ENCODE measurements at regions not wholly inside any gene's neighbourhood (a gene's known extent, or its start where the extent isn't known, plus 50 kb on each side); places are given as distances from the start of the nearest gene placed in this dataset.

DNA sequence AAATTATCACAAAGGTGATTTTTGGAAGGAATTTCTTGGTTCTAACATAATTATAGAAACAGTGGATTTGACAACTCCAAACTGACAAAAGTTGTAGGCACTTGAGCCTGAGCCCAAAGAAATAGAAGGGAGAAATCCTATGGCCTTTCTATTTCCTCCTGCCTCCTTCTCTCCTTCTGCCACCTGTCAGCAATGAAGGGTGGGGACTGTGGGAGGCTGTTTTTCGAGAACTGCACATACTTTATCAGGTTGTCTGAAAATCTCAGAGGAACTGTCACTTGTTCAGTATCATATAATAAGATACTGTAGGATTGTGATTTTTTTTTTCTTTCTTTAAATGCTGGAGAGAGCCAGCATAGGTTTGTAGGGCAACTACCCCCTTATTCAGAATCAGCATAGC lies 187.9 kb upstream of the SESN3 start:
- Histone ChIP-seq H3K4me1 (ENCODE audit: control insufficient read depth, insufficient read depth, low read length) (no peaks in the 10 kb centered on the region), H3K27ac (ENCODE audit: low read length) (no peak overlapping the region), H3K9me3 (ENCODE audit: control insufficient read depth, insufficient read depth, low read depth, low read length) (no peaks in the 10 kb centered on the region), H3K27me3 (ENCODE audit: control insufficient read depth, insufficient read depth, low read length) (no peaks in the 10 kb centered on the region; the same call in 1 of the 2 replicates), H3K4me3 (ENCODE audit: low read depth in 2 of 2, low read length in 2 of 2) (no peak overlapping the region), H3K36me3 (ENCODE audit: control insufficient read depth, insufficient read depth, low read length) (no peaks in the 10 kb centered on the region)
- in situ Hi-C loops (cut with HindIII; ENCODE audit: low pct_unique_long_range_greater_than_20kb, low sequenced_read_pairs): no loop called here
- no TSS peak for BruUV-seq (replicated peaks)
- intact Hi-C loops (cut with micrococcal nuclease; ENCODE audit: unreplicated experiment): no loop called here
- ChIA-PET CTCF (no interaction called here), POLR2A (no interaction called here)
- TF ChIP-seq, protein P1, sequence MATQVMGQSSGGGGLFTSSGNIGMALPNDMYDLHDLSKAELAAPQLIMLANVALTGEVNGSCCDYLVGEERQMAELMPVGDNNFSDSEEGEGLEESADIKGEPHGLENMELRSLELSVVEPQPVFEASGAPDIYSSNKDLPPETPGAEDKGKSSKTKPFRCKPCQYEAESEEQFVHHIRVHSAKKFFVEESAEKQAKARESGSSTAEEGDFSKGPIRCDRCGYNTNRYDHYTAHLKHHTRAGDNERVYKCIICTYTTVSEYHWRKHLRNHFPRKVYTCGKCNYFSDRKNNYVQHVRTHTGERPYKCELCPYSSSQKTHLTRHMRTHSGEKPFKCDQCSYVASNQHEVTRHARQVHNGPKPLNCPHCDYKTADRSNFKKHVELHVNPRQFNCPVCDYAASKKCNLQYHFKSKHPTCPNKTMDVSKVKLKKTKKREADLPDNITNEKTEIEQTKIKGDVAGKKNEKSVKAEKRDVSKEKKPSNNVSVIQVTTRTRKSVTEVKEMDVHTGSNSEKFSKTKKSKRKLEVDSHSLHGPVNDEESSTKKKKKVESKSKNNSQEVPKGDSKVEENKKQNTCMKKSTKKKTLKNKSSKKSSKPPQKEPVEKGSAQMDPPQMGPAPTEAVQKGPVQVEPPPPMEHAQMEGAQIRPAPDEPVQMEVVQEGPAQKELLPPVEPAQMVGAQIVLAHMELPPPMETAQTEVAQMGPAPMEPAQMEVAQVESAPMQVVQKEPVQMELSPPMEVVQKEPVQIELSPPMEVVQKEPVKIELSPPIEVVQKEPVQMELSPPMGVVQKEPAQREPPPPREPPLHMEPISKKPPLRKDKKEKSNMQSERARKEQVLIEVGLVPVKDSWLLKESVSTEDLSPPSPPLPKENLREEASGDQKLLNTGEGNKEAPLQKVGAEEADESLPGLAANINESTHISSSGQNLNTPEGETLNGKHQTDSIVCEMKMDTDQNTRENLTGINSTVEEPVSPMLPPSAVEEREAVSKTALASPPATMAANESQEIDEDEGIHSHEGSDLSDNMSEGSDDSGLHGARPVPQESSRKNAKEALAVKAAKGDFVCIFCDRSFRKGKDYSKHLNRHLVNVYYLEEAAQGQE (IDR thresholded peaks at IDR 0.05; ENCODE audit: insufficient read depth in 1 of 2, low read depth in 2 of 2, low read length in 1 of 2): no peak
- TF ChIP-seq POLR2AphosphoS5 (IDR thresholded peaks at IDR 0.05; ENCODE audit: low read depth, low read length) (no peak), TCF7L2 (IDR thresholded peaks at IDR 0.05; ENCODE audit: low read depth, low read length) (no peak), SIN3A (IDR thresholded peaks at IDR 0.05; ENCODE audit: borderline replicate concordance, insufficient read depth, low read depth, low read length) (no peak)
- TF ChIP-seq, protein P2, sequence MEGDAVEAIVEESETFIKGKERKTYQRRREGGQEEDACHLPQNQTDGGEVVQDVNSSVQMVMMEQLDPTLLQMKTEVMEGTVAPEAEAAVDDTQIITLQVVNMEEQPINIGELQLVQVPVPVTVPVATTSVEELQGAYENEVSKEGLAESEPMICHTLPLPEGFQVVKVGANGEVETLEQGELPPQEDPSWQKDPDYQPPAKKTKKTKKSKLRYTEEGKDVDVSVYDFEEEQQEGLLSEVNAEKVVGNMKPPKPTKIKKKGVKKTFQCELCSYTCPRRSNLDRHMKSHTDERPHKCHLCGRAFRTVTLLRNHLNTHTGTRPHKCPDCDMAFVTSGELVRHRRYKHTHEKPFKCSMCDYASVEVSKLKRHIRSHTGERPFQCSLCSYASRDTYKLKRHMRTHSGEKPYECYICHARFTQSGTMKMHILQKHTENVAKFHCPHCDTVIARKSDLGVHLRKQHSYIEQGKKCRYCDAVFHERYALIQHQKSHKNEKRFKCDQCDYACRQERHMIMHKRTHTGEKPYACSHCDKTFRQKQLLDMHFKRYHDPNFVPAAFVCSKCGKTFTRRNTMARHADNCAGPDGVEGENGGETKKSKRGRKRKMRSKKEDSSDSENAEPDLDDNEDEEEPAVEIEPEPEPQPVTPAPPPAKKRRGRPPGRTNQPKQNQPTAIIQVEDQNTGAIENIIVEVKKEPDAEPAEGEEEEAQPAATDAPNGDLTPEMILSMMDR (IDR thresholded peaks at IDR 0.05): no peak
- DNase-seq (ENCODE audit: low read depth, low spot score) (no peak), ATAC-seq (no peak)

- H3K4me3 ChIP-seq (ENCODE audit: low read depth in 2 of 2, low read length in 2 of 2): no peak overlapping the region
- no peak for ATAC-seq
- no peak overlapping the region for H3K27ac ChIP-seq (ENCODE audit: low read length)
- in situ Hi-C loops (cut with HindIII; ENCODE audit: low pct_unique_long_range_greater_than_20kb, low sequenced_read_pairs) (no loop called here), intact Hi-C loops (cut with micrococcal nuclease; ENCODE audit: unreplicated experiment) (no loop called here)
- H3K4me1 ChIP-seq (ENCODE audit: control insufficient read depth, insufficient read depth, low read length): no peaks in the 10 kb centered on the region
- H3K9me3 ChIP-seq (ENCODE audit: control insufficient read depth, insufficient read depth, low read depth, low read length): no peaks in the 10 kb centered on the region
- ChIA-PET POLR2A (no interaction called here), CTCF (no interaction called here)
- BruUV-seq (replicated peaks): no TSS peak
- DNase-seq (ENCODE audit: low read depth, low spot score): no peak
- H3K27me3 ChIP-seq (ENCODE audit: control insufficient read depth, insufficient read depth, low read length): no peaks in the 10 kb centered on the region; the same call in 1 of the 2 replicates
- H3K36me3 ChIP-seq (ENCODE audit: control insufficient read depth, insufficient read depth, low read length): no peaks in the 10 kb centered on the region
- TF ChIP-seq, protein P2 (IDR thresholded peaks at IDR 0.05): no peak
- TF ChIP-seq, protein P1 (IDR thresholded peaks at IDR 0.05; ENCODE audit: insufficient read depth in 1 of 2, low read depth in 2 of 2, low read length in 1 of 2): no peak
- TF ChIP-seq SIN3A (IDR thresholded peaks at IDR 0.05; ENCODE audit: borderline replicate concordance, insufficient read depth, low read depth, low read length) (no peak), TCF7L2 (IDR thresholded peaks at IDR 0.05; ENCODE audit: low read depth, low read length) (no peak), POLR2AphosphoS5 (IDR thresholded peaks at IDR 0.05; ENCODE audit: low read depth, low read length) (no peak)
These were observed 186.8 kb upstream of the SESN3 start for GRCh38 chr11:95417832-95418231.

All from Panc1 (cell line).